ENCODE measurements at regions not wholly inside any gene's neighbourhood (a gene's known extent, or its start where the extent isn't known, plus 50 kb on each side); places are given as distances from the start of the nearest gene placed in this dataset.
A peak's percentile ranks its signal among the peaks of the same experiment; 100 is the strongest.
"Not testable (repeated sequence)": the region's sequence is repeated elsewhere in the genome, so short reads cannot be mapped to it uniquely, and the experiment has no call there.

GRCh38 chr15:34528055-34528754 lies 55.2 kb downstream of the GOLGA8B start:
- not testable (repeated sequence) for DNase-seq (ENCODE audit: low read depth); H3K4me3 ChIP-seq (ENCODE audit: low read length)

- DNase-seq (ENCODE audit: low read depth); H3K4me3 ChIP-seq (ENCODE audit: low read length): not testable (repeated sequence)
Measured at GRCh38 chr15:34527641-34528040, 55.8 kb downstream of the GOLGA8B start.

- H3K4me3 ChIP-seq (ENCODE audit: low read length); DNase-seq (ENCODE audit: low read depth): not testable (repeated sequence)
Measured at GRCh38 chr15:34523849-34524248, 59.6 kb downstream of the GOLGA8B start.

GRCh38 chr15:34522601-34523000 lies 60.9 kb downstream of the GOLGA8B start:
- DNase-seq (ENCODE audit: low read depth); H3K4me3 ChIP-seq (ENCODE audit: low read length): not testable (repeated sequence)

GRCh38 chr15:34521802-34522485 lies 61.5 kb downstream of the GOLGA8B start:
- not testable (repeated sequence) for DNase-seq (ENCODE audit: low read depth); H3K4me3 ChIP-seq (ENCODE audit: low read length)

GRCh38 chr15:34520566-34520965 lies 62.9 kb downstream of the GOLGA8B start:
- no peak for TF ChIP-seq CTCF (IDR thresholded peaks at IDR 0.05; ENCODE audit: insufficient read depth, low read depth, low read length, missing control alignments)
- DNase-seq (ENCODE audit: low read depth) = no peak
- no peak overlapping the region for H3K4me3 ChIP-seq (ENCODE audit: low read length)

GRCh38 chr15:34520010-34520409 lies 63.4 kb downstream of the GOLGA8B start:
- DNase-seq (ENCODE audit: low read depth); H3K4me3 ChIP-seq (ENCODE audit: low read length): not testable (repeated sequence)

- TF ChIP-seq CTCF (IDR thresholded peaks at IDR 0.05; ENCODE audit: insufficient read depth, low read depth, low read length, missing control alignments) = no peak
- no peak for DNase-seq (ENCODE audit: low read depth)
- peak overlapping the region; percentile 24 for H3K4me3 ChIP-seq (ENCODE audit: low read length)
Measured at GRCh38 chr15:34514251-34514670, 69.2 kb downstream of the GOLGA8B start.

- TF ChIP-seq CTCF (IDR thresholded peaks at IDR 0.05; ENCODE audit: insufficient read depth, low read depth, low read length, missing control alignments) = no peak
- no peak for DNase-seq (ENCODE audit: low read depth)
- no peak overlapping the region for H3K4me3 ChIP-seq (ENCODE audit: low read length)
Measured at GRCh38 chr15:34512628-34513027, 70.8 kb downstream of the GOLGA8B start.

GRCh38 chr15:34501131-34501530 lies 63.5 kb upstream of the GOLGA8A start:
- no peak for TF ChIP-seq CTCF (IDR thresholded peaks at IDR 0.05; ENCODE audit: insufficient read depth, low read depth, low read length, missing control alignments)
- no peak for DNase-seq (ENCODE audit: low read depth)

More at GRCh38 chr15:34501131-34501530, 63.5 kb upstream of the GOLGA8A start:
- H3K4me3 ChIP-seq (ENCODE audit: low read length) = no peak overlapping the region

Data from epithelial cell of esophagus (primary cell).